ENCODE measurements at regions not wholly inside any gene's neighbourhood (a gene's known extent, or its start where the extent isn't known, plus 50 kb on each side); places are given as distances from the start of the nearest gene placed in this dataset.
"Not testable (repeated sequence)": the region's sequence is repeated elsewhere in the genome, so short reads cannot be mapped to it uniquely, and the experiment has no call there.

- DNase-seq = no peak
Measured at GRCh38 chr9:74362423-74362822, 134.7 kb upstream of the RORB start.

- DNase-seq = no peak
Measured at GRCh38 chr9:74366111-74366510, 131.0 kb upstream of the RORB start.

- no peak for DNase-seq
Measured at GRCh38 chr9:74369844-74370243, 127.3 kb upstream of the RORB start.

GRCh38 chr9:74373348-74373747, 123.8 kb upstream of the RORB start:
- DNase-seq = no peak

GRCh38 chr9:74379718-74380117, 117.4 kb upstream of the RORB start:
- DNase-seq = peak; percentile 24 to 72 (median 25)

- no peak for DNase-seq
Measured at GRCh38 chr9:74391816-74392215, 105.3 kb upstream of the RORB start.

- no peak for DNase-seq
Measured at GRCh38 chr9:74403581-74403980, 93.6 kb upstream of the RORB start.

GRCh38 chr9:74404620-74405019, 92.5 kb upstream of the RORB start:
- no peak for DNase-seq

- DNase-seq = no peak
Measured at GRCh38 chr9:74407166-74407565, 90.0 kb upstream of the RORB start.

GRCh38 chr9:74412236-74412979, 84.7 kb upstream of the RORB start:
- peak in 1 of 3 experiments; percentile 7 for DNase-seq

- no peak for DNase-seq
Measured at GRCh38 chr9:74413876-74414275, 83.3 kb upstream of the RORB start.

GRCh38 chr9:74414325-74414724, 82.8 kb upstream of the RORB start:
- no peak for DNase-seq

GRCh38 chr9:74415995-74416394, 81.1 kb upstream of the RORB start:
- DNase-seq = no peak

- DNase-seq = not testable (repeated sequence)
Measured at GRCh38 chr9:74424488-74424887, 72.6 kb upstream of the RORB start.

- DNase-seq = no peak
Measured at GRCh38 chr9:74431467-74431866, 65.7 kb upstream of the RORB start.

- DNase-seq = no peak
Measured at GRCh38 chr9:74443036-74443750, 53.9 kb upstream of the RORB start.

GRCh38 chr9:74444369-74444768, 52.8 kb upstream of the RORB start:
- DNase-seq = no peak

All from NCI-H1417 (cell line).